NCI-H510A treated with DMSO at 0.1 percent for 48 hours (cell line): ENCODE measurements at regions not wholly inside any gene's neighbourhood (a gene's known extent, or its start where the extent isn't known, plus 50 kb on each side); places are given as distances from the start of the nearest gene placed in this dataset.
A peak's percentile ranks its signal among the peaks of the same experiment; 100 is the strongest.
"Not testable (repeated sequence)": the region's sequence is repeated elsewhere in the genome, so short reads cannot be mapped to it uniquely, and the experiment has no call there.

ENCODE experiments used
- DNase-seq: peaks from one replicate; lab custom pipeline; 2025; lab: John Stamatoyannopoulos, UW

GRCh38 chr1:229710746-229711145, 84.7 kb downstream of the URB2 start:
- no peak for DNase-seq

- DNase-seq, result no peak
Measured at GRCh38 chr1:229714306-229714705, 88.3 kb downstream of the URB2 start.

- DNase-seq, result no peak
Measured at GRCh38 chr1:229714964-229715603, 89.0 kb downstream of the URB2 start.

GRCh38 chr1:229716069-229716468, 90.0 kb downstream of the URB2 start:
- DNase-seq, result no peak

- no peak for DNase-seq
Measured at GRCh38 chr1:229716704-229717103, 90.7 kb downstream of the URB2 start.

GRCh38 chr1:229717786-229718576, 91.9 kb downstream of the URB2 start:
- no peak for DNase-seq

- no peak for DNase-seq
Measured at GRCh38 chr1:229726061-229726460, 100.0 kb downstream of the URB2 start.

GRCh38 chr1:229729916-229730315, 103.9 kb downstream of the URB2 start:
- DNase-seq, result no peak

GRCh38 chr1:229730573-229730972, 104.5 kb downstream of the URB2 start:
- DNase-seq, result no peak

- DNase-seq, result no peak
Measured at GRCh38 chr1:229732061-229732460, 106.0 kb downstream of the URB2 start.

- no peak for DNase-seq
Measured at GRCh38 chr1:229736376-229736775, 110.3 kb downstream of the URB2 start.

- not testable (repeated sequence) for DNase-seq
Measured at GRCh38 chr1:229742614-229743013, 116.6 kb downstream of the URB2 start.

- DNase-seq, result no peak
Measured at GRCh38 chr1:229749992-229750391, 123.9 kb downstream of the URB2 start.

GRCh38 chr1:229751610-229752009, 125.6 kb downstream of the URB2 start:
- DNase-seq, result no peak

- no peak for DNase-seq
Measured at GRCh38 chr1:229752679-229753078, 126.6 kb downstream of the URB2 start.

- peak; percentile 38 for DNase-seq
Measured at GRCh38 chr1:229753764-229754551, 127.9 kb downstream of the URB2 start.

- no peak for DNase-seq
Measured at GRCh38 chr1:229756666-229757065, 130.6 kb downstream of the URB2 start.

GRCh38 chr1:229757226-229757625, 131.2 kb downstream of the URB2 start:
- DNase-seq, result no peak

- no peak for DNase-seq
Measured at GRCh38 chr1:229758101-229759036, 132.3 kb downstream of the URB2 start.

- no peak for DNase-seq
Measured at GRCh38 chr1:229759037-229759435, 133.0 kb downstream of the URB2 start.

GRCh38 chr1:229759586-229759985, 133.5 kb downstream of the URB2 start:
- DNase-seq, result no peak
